Transverse colon (tissue), 4 donors: ENCODE measurements at regions not wholly inside any gene's neighbourhood (a gene's known extent, or its start where the extent isn't known, plus 50 kb on each side); places are given as distances from the start of the nearest gene placed in this dataset.

Source experiments
- DNase-seq: peaks from one replicate; pipeline ENCODE4 v3.0.0-alpha.2; 2019
- H3K27ac ChIP-seq, 4 donors: fragments of 200-600 bp; sonication (generic); 2 replicates each; pipeline ENCODE4 v1.5.1; 2016 to 2018; ENCODE audit warnings: inconsistent platforms in 4 of 4
- H3K27me3 ChIP-seq: fragments of 200-600 bp; sonication (generic); 2 replicates; pipeline ENCODE4 v1.5.1; 2017; ENCODE audit warnings: inconsistent platforms
- H3K36me3 ChIP-seq, 4 donors: fragments of 200-600 bp; sonication (generic); 2 replicates each; pipeline ENCODE4 v1.5.1; 2017 to 2019; ENCODE audit warnings: inconsistent platforms in 4 of 4
- H3K4me1 ChIP-seq, 4 donors: fragments of 200-600 bp; sonication (generic); 2 replicates each; pipeline ENCODE4 v1.5.1; 2017 to 2020; ENCODE audit warnings: inconsistent platforms in 4 of 4
- H3K4me3 ChIP-seq, 4 donors: fragments of 200-600 bp; sonication (generic); 1 replicate in 1 of 4; 2 replicates in 3 of 4; pipeline versions ENCODE4 v1.5.1 to v1.6.1; 2017 to 2019; ENCODE audit warnings: inconsistent platforms in 4 of 4
- H3K9me3 ChIP-seq, 2 donors: fragments of 200-600 bp; sonication (generic); 2 replicates each; pipeline ENCODE4 v1.5.1; 2017 to 2019; ENCODE audit warnings: inconsistent platforms in 2 of 2
- EP300 ChIP-seq: sonication (generic); formaldehyde crosslinking; IDR thresholded peaks from one replicate; pipeline ENCODE4 v1.6.1; 2017; ENCODE audit warnings: antibody characterized with exemption, low read depth
- POLR2A ChIP-seq: fragments of 450-650 bp; IDR thresholded peaks from one replicate; pipeline ENCODE4 v1.6.1; 2016; ENCODE audit warnings: antibody characterized with exemption, mild to moderate bottlenecking, moderate library complexity
- POLR2AphosphoS5 ChIP-seq, 3 donors: sonication (generic); formaldehyde crosslinking; IDR thresholded peaks; one replicate each; pipeline ENCODE4 v1.6.1; 2016; ENCODE audit warnings: antibody characterized with exemption in 3 of 3
- WGBS, 2 donors: methylation state at CpG; one replicate each; pipeline ENCODE4 v1.1.5; 2018; ENCODE audit warnings: low coverage in 1 of 2; 5-methylcytosine and 5-hydroxymethylcytosine counted together
- in situ Hi-C, 4 donors: fragments of 200-750 bp; cut with MboI; loops; one replicate each; pipeline versions ENCODE4 v1.15.0 to v1.15.1; 2017; ENCODE audit warnings: low sequenced_read_pairs in 3 of 4, low pct_ligation_motif_present in 1 of 4, low pct_unique_long_range_greater_than_20kb in 1 of 4
- intact Hi-C: fragments of 100-400 bp; cut with DNase I; formaldehyde crosslinking; loops from one replicate; pipeline ENCODE4 v1.15.1; 2023; ENCODE audit warnings: low total_unique reads
- TF ChIP-seq, protein P1 (sequence below), 5 experiments: fragments of 200-600 bp in 3 of 5; fragments of 450-650 bp in 2 of 5; sonication (generic) in 3 of 5; IDR thresholded peaks; 1 replicate in 2 of 5; 2 replicates in 3 of 5; pipeline ENCODE4 v1.5.1; 2016 to 2017; ENCODE audit warnings: antibody characterized with exemption in 5 of 5, inconsistent platforms in 3 of 5, mild to moderate bottlenecking in 2 of 5, moderate library complexity in 1 of 5

DNA sequence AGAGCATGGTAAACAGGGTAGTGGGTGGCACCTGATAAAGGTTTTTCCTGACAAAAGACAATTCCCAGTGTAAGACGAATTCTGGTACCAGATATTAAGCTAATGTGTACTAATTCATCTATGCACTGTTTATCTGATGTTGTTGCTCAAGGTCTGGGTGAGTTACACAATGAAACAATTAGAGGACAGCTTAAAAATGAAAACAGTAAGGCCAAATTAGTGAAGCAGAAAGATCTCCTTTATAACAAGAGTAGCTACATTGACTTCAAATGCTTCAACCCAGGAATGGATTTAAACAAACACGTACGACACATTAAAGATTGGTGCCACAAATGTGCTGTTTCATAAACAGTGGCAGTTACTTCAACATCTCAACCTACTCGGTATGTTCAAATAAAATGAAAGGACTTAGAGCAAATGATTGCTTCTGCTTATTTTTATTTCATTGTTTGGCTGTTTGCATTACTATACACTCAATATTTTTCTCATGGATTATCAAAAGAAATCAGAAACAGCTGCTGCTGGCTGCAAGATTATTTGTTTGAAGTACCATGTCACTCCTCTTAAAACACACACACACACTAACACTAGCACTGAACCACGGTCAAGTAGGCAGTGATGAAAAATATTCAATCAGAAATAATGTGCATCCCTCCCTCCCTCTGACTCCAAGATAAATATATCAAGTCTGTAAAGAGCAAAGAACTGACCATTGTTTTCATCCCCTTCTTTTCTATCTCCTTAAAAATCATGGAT is 94.4 kb upstream of the RND3 start:
- H3K36me3 ChIP-seq: no peaks in the 10 kb centered on the region
- in situ Hi-C loops (no loop called here), intact Hi-C loops (no loop called here)
- H3K27me3 ChIP-seq: no peaks in the 10 kb centered on the region
- TF ChIP-seq POLR2A (no peak), POLR2AphosphoS5 (IDR thresholded peaks at IDR 0.05) (no peak)
- TF ChIP-seq, protein P1, sequence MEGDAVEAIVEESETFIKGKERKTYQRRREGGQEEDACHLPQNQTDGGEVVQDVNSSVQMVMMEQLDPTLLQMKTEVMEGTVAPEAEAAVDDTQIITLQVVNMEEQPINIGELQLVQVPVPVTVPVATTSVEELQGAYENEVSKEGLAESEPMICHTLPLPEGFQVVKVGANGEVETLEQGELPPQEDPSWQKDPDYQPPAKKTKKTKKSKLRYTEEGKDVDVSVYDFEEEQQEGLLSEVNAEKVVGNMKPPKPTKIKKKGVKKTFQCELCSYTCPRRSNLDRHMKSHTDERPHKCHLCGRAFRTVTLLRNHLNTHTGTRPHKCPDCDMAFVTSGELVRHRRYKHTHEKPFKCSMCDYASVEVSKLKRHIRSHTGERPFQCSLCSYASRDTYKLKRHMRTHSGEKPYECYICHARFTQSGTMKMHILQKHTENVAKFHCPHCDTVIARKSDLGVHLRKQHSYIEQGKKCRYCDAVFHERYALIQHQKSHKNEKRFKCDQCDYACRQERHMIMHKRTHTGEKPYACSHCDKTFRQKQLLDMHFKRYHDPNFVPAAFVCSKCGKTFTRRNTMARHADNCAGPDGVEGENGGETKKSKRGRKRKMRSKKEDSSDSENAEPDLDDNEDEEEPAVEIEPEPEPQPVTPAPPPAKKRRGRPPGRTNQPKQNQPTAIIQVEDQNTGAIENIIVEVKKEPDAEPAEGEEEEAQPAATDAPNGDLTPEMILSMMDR (IDR thresholded peaks at IDR 0.05): no peak
- no peaks in the 10 kb centered on the region for H3K4me1 ChIP-seq
- WGBS, 2 donors: 66 to 80% methylated on average over 4 to 5 of the region's 5 CpGs
- no peak overlapping the region for H3K27ac ChIP-seq
- H3K9me3 ChIP-seq: peaks cover 0 to 5% of the 10 kb centered on the region in 2 donors
- no peak for DNase-seq
- no peak overlapping the region for H3K4me3 ChIP-seq

DNA sequence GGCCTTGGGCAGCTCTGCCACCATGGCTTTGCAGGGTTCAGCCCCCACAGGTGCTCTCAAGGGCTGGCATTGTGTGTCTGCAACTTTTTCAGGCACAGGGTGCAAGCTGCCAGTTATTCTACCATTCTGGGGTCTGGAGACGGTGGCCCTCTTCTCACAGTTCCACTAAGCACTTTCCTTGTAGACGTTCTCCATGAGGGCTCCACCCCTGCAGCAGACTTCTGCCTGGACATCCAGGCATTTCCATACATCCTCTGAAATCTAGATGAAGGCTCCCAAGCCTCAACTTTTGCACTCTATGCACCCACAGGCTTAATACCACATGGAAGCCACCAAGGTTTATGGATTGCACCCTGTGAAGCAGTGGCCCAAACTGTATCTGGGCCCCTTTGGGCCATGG is 91.0 kb upstream of the RND3 start:
- H3K4me3 ChIP-seq: no peak overlapping the region
- 98% methylated on average over 2 of the region's 2 CpGs; no CpG with 5 or more reads in 1 of the 2 donors for WGBS, 2 donors
- H3K9me3 ChIP-seq: peaks cover 0 to 5% of the 10 kb centered on the region in 2 donors
- in situ Hi-C loops (no loop called here), intact Hi-C loops (loop anchor here (2.0 kb wide), 1 partner anchor 48 kb away; no protein-coding TSS in a partner anchor)
- no peak overlapping the region for H3K27ac ChIP-seq
- TF ChIP-seq EP300: no peak
- no peak for TF ChIP-seq POLR2AphosphoS5 (IDR thresholded peaks at IDR 0.05)
- TF ChIP-seq POLR2A: no peak
- TF ChIP-seq, protein P1 (IDR thresholded peaks at IDR 0.05): no peak
- no peaks in the 10 kb centered on the region for H3K36me3 ChIP-seq
- no peaks in the 10 kb centered on the region for H3K4me1 ChIP-seq
- no peaks in the 10 kb centered on the region for H3K27me3 ChIP-seq
- no peak for DNase-seq

DNA sequence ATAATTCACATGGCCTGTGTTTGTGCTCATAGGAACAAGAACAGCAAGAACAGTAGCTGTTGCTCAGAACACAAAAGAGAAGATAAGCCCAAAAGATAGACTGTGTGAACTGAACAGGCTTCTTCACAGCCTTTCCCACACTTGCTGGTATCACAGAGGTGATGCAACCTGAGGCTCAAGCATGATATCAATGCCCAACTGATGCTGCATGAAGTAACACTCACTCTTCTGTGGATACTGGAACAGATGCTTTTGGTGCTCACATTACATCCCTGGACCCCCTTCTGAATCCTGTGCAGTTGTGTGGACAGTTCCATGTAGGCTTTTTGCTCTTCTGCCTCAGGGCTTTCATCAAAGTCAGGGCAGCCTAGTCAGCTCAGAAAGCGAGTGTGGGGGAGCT is 88.4 kb upstream of the RND3 start:
- H3K27ac ChIP-seq: no peak overlapping the region
- no peaks in the 10 kb centered on the region for H3K4me1 ChIP-seq
- DNase-seq: no peak
- in situ Hi-C loops: no loop called here
- H3K9me3 ChIP-seq: peaks cover 0 to 5% of the 10 kb centered on the region in 2 donors
- intact Hi-C loops: no loop called here
- H3K27me3 ChIP-seq: no peaks in the 10 kb centered on the region
- WGBS, 2 donors: 81% methylated on average over 1 of the region's 1 CpG; no CpG with 5 or more reads in 1 of the 2 donors
- no peak for TF ChIP-seq POLR2A
- TF ChIP-seq EP300: no peak
- TF ChIP-seq POLR2AphosphoS5 (IDR thresholded peaks at IDR 0.05): no peak
- TF ChIP-seq, protein P1 (IDR thresholded peaks at IDR 0.05): no peak
- H3K36me3 ChIP-seq: no peaks in the 10 kb centered on the region
- H3K4me3 ChIP-seq: no peak overlapping the region

DNA sequence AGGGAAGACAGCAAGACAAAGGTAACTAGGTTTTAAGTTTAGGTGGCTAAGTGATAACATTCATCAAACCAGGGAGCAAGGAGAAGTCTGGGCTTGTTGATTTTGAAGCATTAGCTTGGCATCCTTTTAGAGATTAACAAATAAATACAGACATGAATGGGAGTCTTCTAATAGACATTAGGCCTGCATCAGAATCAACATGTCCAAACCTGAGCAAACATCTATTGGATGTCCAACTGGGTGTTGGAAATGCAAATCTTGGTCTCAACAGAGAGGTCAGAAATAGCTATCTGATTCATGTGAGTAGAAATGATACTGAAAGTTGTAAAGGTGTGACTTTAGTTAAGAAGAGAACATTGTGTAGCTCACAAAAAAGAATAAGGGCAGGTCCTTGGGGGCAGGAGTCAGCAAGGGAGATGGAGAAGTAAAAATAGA is 85.5 kb upstream of the RND3 start:
- Histone ChIP-seq H3K27me3 (no peaks in the 10 kb centered on the region), H3K27ac (no peak overlapping the region), H3K4me3 (no peak overlapping the region), H3K4me1 (no peaks in the 10 kb centered on the region), H3K9me3 (no peaks in the 10 kb centered on the region), H3K36me3 (no peaks in the 10 kb centered on the region)
- no peak for TF ChIP-seq POLR2A
- no peak for TF ChIP-seq EP300
- in situ Hi-C loops (no loop called here), intact Hi-C loops (no loop called here)
- DNase-seq: no peak
